Stomach (tissue), 8 donors: ENCODE measurements at regions not wholly inside any gene's neighbourhood (a gene's known extent, or its start where the extent isn't known, plus 50 kb on each side); places are given as distances from the start of the nearest gene placed in this dataset.

Source experiments
- DNase-seq, 2 donors: peaks; one replicate each; pipeline versions ENCODE4 v3.0.0 to v3.0.0-alpha.2; 2013 to 2019
- H3K27ac ChIP-seq, 5 donors: fragments of 200-600 bp in 4 of 5; sonication (generic) in 4 of 5; one replicate each; pipeline ENCODE4 v1.5.1; 2013 to 2019; ENCODE audit warnings: mild to moderate bottlenecking in 1 of 5, moderate library complexity in 1 of 5
- H3K27me3 ChIP-seq, 3 donors: fragments of 200-600 bp; sonication (generic); one replicate each; pipeline ENCODE4 v1.5.1; 2017 to 2019; ENCODE audit warnings: mixed run types in 1 of 3
- H3K36me3 ChIP-seq, 4 donors: fragments of 200-600 bp; sonication (generic); 1 replicate in 3 of 4; 2 replicates in 1 of 4; pipeline ENCODE4 v1.5.1; 2016 to 2019
- H3K4me1 ChIP-seq, 4 donors: fragments of 200-600 bp; sonication (generic); one replicate each; pipeline ENCODE4 v1.5.1; 2016 to 2019
- H3K4me3 ChIP-seq, 4 donors: fragments of 200-600 bp; sonication (generic) in 3 of 4; one replicate each; pipeline ENCODE4 v1.5.1; 2016 to 2019; ENCODE audit warnings: mild to moderate bottlenecking in 1 of 4
- H3K9me3 ChIP-seq, 4 donors: fragments of 200-600 bp; sonication (generic); one replicate each; pipeline ENCODE4 v1.5.1; 2016 to 2019
- EP300 ChIP-seq: sonication (generic); formaldehyde crosslinking; IDR thresholded peaks from one replicate; pipeline ENCODE4 v1.6.1; 2017; ENCODE audit warnings: antibody characterized with exemption
- POLR2A ChIP-seq, 4 donors: fragments of 450-650 bp; IDR thresholded peaks; one replicate each; pipeline ENCODE4 v1.6.1; 2016; ENCODE audit warnings: antibody characterized with exemption in 4 of 4, control low read depth in 2 of 4, mild to moderate bottlenecking in 1 of 4, moderate library complexity in 1 of 4
- POLR2AphosphoS5 ChIP-seq, 3 donors: sonication (generic); formaldehyde crosslinking; IDR thresholded peaks; one replicate each; pipeline ENCODE4 v1.6.1; 2016; ENCODE audit warnings: antibody characterized with exemption in 3 of 3
- WGBS, 5 donors: extraction: QIAGEN DNeasy Blood & Tissue Kit in 3 of 5; methylation state at CpG; one replicate each; pipeline versions ENCODE4 v1.1.5 to v1.1.7; 2013 to 2018; 5-methylcytosine and 5-hydroxymethylcytosine counted together
- intact Hi-C: fragments of 100-400 bp; cut with DNase I; formaldehyde crosslinking; loops from one replicate; pipeline ENCODE4 v1.15.1; 2023; ENCODE audit warnings: low total_unique reads
- TF ChIP-seq, protein P1 (sequence below), 7 experiments: fragments of 450-650 bp in 4 of 7; fragments of 200-600 bp in 3 of 7; sonication (generic) in 3 of 7; IDR thresholded peaks; one replicate each; pipeline ENCODE4 v1.5.1; 2016 to 2019; ENCODE audit warnings: antibody characterized with exemption in 7 of 7, control low read depth in 2 of 7, mild to moderate bottlenecking in 1 of 7
- donor health status: healthy with polysubstance abuse.
- donor health status: Bipolar disorder and iron deficiency.
- donor health status: healthy.

DNA sequence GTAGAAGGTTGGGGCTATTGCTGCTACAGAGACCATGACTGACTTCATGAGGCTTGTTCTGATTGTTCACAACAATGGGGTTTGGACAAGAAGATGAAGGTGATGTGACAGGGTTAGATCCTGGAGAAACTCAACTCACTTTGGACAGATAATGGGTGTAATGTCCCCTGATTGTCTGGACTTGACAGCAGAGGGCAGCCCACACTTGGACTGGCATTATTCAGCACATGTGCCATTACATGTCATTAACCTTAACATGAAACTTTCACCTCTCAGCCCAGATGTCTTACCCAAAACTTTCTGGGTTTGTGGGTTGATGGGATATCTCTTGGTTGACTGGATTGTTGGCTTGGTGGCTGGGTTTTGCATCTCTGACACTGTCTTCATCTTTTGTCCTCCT is 101.5 kb downstream of the MXRA5 start:
- Histone ChIP-seq H3K4me1 (no peaks in the 10 kb centered on the region), H3K27me3 (no peaks in the 10 kb centered on the region), H3K27ac (no peak overlapping the region), H3K36me3 (no peaks in the 10 kb centered on the region), H3K9me3 (peaks cover 0 to 4% (median 0%) of the 10 kb centered on the region in 4 donors), H3K4me3 (no peak overlapping the region)
- intact Hi-C loops = no loop called here
- DNase-seq = no peak
- TF ChIP-seq, protein P1, sequence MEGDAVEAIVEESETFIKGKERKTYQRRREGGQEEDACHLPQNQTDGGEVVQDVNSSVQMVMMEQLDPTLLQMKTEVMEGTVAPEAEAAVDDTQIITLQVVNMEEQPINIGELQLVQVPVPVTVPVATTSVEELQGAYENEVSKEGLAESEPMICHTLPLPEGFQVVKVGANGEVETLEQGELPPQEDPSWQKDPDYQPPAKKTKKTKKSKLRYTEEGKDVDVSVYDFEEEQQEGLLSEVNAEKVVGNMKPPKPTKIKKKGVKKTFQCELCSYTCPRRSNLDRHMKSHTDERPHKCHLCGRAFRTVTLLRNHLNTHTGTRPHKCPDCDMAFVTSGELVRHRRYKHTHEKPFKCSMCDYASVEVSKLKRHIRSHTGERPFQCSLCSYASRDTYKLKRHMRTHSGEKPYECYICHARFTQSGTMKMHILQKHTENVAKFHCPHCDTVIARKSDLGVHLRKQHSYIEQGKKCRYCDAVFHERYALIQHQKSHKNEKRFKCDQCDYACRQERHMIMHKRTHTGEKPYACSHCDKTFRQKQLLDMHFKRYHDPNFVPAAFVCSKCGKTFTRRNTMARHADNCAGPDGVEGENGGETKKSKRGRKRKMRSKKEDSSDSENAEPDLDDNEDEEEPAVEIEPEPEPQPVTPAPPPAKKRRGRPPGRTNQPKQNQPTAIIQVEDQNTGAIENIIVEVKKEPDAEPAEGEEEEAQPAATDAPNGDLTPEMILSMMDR (IDR thresholded peaks at IDR 0.05) = no peak
- no peak for TF ChIP-seq POLR2A (IDR thresholded peaks at IDR 0.05)
- TF ChIP-seq POLR2AphosphoS5 (IDR thresholded peaks at IDR 0.05) = no peak
- no peak for TF ChIP-seq EP300

DNA sequence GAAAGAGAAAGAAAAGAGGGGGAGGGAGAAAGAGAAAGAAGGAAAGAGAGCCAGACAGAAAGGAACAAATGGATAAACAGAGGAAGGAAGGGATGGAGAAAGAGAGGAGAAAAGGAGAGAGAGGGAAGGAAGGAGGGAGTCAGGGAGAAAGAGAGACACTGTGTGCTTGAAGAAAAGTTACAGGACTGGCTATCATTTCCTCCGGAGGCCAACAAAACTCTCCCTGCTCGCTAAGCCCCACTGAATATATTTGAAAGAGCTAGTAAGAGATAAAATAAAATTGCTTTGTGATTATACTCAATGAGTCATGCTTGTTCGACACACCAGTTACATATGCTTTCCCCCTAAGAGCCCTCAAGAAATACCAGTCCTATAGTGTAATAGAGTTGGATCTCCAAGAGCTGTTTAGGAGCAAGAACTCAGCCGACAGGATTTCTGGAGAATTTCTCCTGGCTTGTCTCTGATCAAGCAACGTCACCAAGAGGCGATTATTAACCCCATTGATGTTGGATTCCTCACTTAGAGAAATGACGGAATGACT is 102.2 kb downstream of the MXRA5 start:
- no peaks in the 10 kb centered on the region for H3K4me1 ChIP-seq
- H3K27ac ChIP-seq = no peak overlapping the region
- H3K9me3 ChIP-seq = no peaks in the 10 kb centered on the region
- intact Hi-C loops = no loop called here
- whole genome bisulfite sequencing, 5 donors = 36 to 54% (median 40%) methylated on average over 7 of the region's 7 CpGs
- H3K4me3 ChIP-seq = no peak overlapping the region
- TF ChIP-seq EP300 (no peak), POLR2AphosphoS5 (IDR thresholded peaks at IDR 0.05) (no peak), POLR2A (IDR thresholded peaks at IDR 0.05) (no peak)
- TF ChIP-seq, protein P1 (IDR thresholded peaks at IDR 0.05) = no peak
- H3K36me3 ChIP-seq = no peaks in the 10 kb centered on the region
- no peaks in the 10 kb centered on the region for H3K27me3 ChIP-seq
- peak in 1 of 2 donors; percentile 50 for DNase-seq

DNA sequence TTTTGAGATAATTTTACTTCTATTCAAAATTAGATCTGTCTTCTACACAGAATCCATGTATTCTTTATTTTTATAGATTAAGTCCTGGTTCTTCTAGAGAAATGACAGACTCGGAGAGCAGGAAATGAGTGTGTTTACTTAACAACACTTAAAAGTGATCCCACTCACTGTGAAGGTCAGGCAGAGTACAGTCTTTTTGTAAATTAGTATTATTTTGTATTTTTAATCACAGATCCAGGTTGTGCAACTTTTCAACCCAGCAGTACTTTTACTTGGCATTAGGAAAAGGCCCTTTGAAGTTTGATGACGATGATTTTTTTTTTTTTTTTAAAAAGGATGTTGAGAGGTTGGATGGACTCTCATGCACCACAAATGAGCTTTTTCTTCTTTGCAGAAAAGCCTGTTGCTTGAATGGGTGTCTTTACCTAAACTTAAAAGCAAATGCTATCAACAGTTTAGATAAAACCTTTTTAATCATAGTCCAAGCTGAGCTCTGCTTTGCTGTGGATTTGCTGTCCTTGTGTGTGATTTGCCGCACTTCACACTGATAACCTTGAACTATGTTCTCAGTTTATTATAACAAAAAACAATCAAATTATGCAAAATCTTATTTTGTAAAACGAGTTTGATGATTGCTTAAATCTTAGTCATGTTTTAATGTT is 114.1 kb downstream of the MXRA5 start:
- Histone ChIP-seq H3K4me3 (no peak overlapping the region), H3K27me3 (no peaks in the 10 kb centered on the region), H3K27ac (no peak overlapping the region), H3K36me3 (no peaks in the 10 kb centered on the region), H3K4me1 (no peaks in the 10 kb centered on the region), H3K9me3 (no peaks in the 10 kb centered on the region)
- TF ChIP-seq POLR2A (IDR thresholded peaks at IDR 0.05) (no peak), EP300 (no peak), POLR2AphosphoS5 (IDR thresholded peaks at IDR 0.05) (no peak)
- TF ChIP-seq, protein P1 (IDR thresholded peaks at IDR 0.05) = no peak
- 32 to 47% (median 40%) methylated on average over 4 of the region's 4 CpGs for WGBS, 5 donors
- intact Hi-C loops = no loop called here
- DNase-seq = no peak

DNA sequence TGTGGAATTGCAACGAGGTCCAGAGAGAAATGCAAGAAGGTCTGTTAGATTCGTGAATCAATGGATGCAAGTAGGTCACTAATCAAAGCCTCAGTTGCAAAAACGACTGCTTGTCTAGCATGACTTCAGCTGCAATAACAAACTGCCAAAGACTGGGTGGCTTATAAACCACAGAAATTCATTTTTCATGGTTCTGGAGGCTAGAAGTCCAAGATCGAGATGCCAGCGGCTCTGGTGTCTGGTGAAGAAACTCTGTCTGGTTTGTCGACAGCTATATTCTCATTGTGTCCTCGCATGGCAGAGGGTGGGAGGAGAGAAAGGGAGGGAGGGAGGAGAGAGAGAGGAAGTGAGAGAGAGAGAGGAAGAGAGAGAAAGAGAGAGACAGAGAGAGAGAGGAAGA is 114.7 kb downstream of the MXRA5 start:
- no peak overlapping the region for H3K27ac ChIP-seq
- no peaks in the 10 kb centered on the region for H3K4me1 ChIP-seq
- no peaks in the 10 kb centered on the region for H3K36me3 ChIP-seq
- DNase-seq = no peak
- H3K27me3 ChIP-seq = no peaks in the 10 kb centered on the region
- no peaks in the 10 kb centered on the region for H3K9me3 ChIP-seq
- WGBS, 5 donors = 59 to 64% (median 62%) methylated on average over 5 to 7 of the region's 7 CpGs
- no peak overlapping the region for H3K4me3 ChIP-seq
- TF ChIP-seq EP300 = no peak
- TF ChIP-seq, protein P1 (IDR thresholded peaks at IDR 0.05) = no peak
- TF ChIP-seq POLR2A (IDR thresholded peaks at IDR 0.05) = no peak
- no peak for TF ChIP-seq POLR2AphosphoS5 (IDR thresholded peaks at IDR 0.05)
- intact Hi-C loops = no loop called here
